ENCODE measurements at regions not wholly inside any gene's neighbourhood (a gene's known extent, or its start where the extent isn't known, plus 50 kb on each side); places are given as distances from the start of the nearest gene placed in this dataset.

- TF ChIP-seq CTCF (IDR thresholded peaks at IDR 0.05 in 2 of 3, conservative IDR thresholded peaks at IDR 0.05 in 1 of 3; ENCODE audit: borderline replicate concordance in 1 of 3, insufficient read depth in 1 of 3, low read depth in 2 of 3, low read length in 2 of 3) (no peak), POLR2A (IDR thresholded peaks at IDR 0.05; ENCODE audit: borderline replicate concordance, extremely low read depth, insufficient read depth, insufficient read length) (no peak), REST (IDR thresholded peaks at IDR 0.05; ENCODE audit: low read depth) (no peak), SIN3A (IDR thresholded peaks at IDR 0.05; ENCODE audit: low read depth) (no peak), ATF3 (IDR thresholded peaks at IDR 0.05) (no peak), SRF (IDR thresholded peaks at IDR 0.05; ENCODE audit: low read depth) (no peak), EZH2 (IDR thresholded peaks at IDR 0.05) (no peak), ZNF274 (IDR thresholded peaks at IDR 0.05; ENCODE audit: low read depth, low read length) (no peak), POLR2AphosphoS5 (IDR thresholded peaks at IDR 0.05; ENCODE audit: low read depth, low read length) (no peak), CBX3 (IDR thresholded peaks at IDR 0.05; ENCODE audit: low read depth) (no peak), ZBTB33 (IDR thresholded peaks at IDR 0.05; ENCODE audit: extremely low read depth, insufficient replicate concordance, low read length) (no peak)
These were observed 380.7 kb upstream of the PMFBP1 start for GRCh38 chr16:72552654-72553053.

Data from HCT116 (cell line).